Astrocyte of the hippocampus (primary cell): ENCODE measurements at regions not wholly inside any gene's neighbourhood (a gene's known extent, or its start where the extent isn't known, plus 50 kb on each side); places are given as distances from the start of the nearest gene placed in this dataset.

Source experiments
- DNase-seq: peaks from one replicate; pipeline ENCODE4 v3.0.0; 2011; ENCODE audit warnings: low read depth, low spot score

- DNase-seq: no peak
These were observed 123.2 kb upstream of the GOLGA8J start for GRCh38 chr15:29959384-29960137.

- peak; percentile 31 for DNase-seq
These were observed 130.0 kb upstream of the TJP1 start for GRCh38 chr15:29952225-29952624.

DNA sequence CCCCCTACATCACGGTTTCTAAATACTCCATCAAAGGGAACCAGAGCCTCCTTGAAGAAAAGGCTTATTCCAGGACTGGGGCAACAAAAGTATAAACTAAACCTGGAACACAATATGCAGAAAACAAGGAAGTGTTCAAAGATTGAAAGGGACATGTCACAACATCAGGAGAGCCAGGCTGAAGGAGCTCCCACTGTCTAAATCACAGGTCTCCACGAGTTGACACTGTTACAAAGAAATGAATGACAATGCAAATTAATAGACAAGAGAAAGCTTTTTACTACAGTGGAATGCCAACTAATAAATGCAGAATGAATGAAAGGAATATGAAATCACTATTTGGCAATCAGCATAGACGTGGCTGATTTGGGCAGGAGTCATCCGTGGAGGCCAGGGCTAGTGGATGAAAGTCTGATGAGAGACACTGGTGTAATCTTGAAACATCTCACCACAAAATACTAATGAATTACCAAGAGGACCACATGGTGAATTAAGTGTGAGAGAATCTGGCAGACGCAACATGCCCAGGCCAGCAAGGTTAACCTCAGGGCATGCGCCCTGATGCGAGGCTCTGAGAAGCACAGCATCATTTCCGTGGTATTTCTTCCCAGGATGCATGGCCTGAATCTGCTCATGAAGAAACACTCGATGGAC is 123.8 kb upstream of the TJP1 start:
- peak; percentile 28 for DNase-seq

DNA sequence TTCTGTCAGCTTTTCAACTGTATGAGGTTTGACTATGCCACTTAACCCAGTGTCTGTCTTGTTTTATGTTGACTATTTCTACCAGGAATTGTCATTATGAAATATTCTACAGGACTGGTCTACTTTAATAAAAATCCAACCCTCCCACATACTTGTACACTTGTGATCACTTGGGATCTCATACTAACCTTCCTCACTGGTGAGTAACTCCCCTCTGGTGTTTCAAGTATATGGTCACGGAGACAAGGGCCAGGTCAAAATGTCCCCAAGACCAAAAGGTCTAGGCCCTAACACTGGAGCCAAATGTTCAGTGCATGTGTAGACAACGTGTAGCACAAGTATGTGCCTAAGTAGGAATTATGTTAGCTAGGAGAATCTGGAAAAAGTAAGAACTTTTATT is 122.7 kb upstream of the TJP1 start:
- no peak for DNase-seq

DNA sequence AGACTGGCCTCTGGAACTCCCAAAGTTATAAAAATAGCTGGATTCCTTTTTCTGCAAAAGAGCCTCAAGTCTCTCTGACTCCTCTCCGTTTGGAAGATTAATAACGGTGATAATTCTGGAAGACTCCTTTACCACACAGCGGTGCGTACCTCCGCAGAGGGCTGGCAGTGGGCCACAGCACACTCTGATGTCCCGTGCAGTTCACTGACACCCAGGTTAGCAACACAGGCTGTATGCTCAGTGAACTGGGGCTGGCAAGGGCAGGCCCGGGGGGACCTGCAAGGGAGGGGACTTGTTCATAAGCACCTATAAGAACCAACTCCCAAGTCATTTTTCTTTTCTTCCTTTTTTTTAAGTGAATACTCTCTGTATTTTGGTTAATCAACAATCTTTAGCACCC is 120.3 kb upstream of the TJP1 start:
- no peak for DNase-seq

DNA sequence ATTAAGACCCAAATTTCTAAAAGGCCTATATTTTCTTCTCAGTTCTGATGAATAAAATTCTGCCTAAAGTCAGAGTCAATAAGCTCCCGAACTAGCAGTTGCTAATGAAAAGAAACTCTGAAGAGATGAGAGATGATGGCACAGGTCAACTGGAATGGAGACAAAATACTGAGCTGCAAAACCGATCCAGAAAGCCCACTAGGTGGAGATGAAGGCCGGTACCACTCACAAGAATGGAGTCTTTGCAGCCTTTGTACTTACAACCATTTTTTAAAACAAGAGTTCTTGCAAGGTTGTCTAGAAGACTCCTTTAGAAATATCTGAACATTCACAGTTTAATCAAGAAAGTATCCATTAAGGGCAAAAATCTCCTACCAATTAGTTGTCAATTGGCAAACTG is 119.9 kb upstream of the TJP1 start:
- DNase-seq: no peak

- DNase-seq: peak; percentile 40
These were observed 117.1 kb upstream of the TJP1 start for GRCh38 chr15:29939404-29939803.

- DNase-seq: no peak
These were observed 116.4 kb upstream of the TJP1 start for GRCh38 chr15:29938361-29939335.

- no peak for DNase-seq
These were observed 115.7 kb upstream of the TJP1 start for GRCh38 chr15:29937956-29938355.

DNA sequence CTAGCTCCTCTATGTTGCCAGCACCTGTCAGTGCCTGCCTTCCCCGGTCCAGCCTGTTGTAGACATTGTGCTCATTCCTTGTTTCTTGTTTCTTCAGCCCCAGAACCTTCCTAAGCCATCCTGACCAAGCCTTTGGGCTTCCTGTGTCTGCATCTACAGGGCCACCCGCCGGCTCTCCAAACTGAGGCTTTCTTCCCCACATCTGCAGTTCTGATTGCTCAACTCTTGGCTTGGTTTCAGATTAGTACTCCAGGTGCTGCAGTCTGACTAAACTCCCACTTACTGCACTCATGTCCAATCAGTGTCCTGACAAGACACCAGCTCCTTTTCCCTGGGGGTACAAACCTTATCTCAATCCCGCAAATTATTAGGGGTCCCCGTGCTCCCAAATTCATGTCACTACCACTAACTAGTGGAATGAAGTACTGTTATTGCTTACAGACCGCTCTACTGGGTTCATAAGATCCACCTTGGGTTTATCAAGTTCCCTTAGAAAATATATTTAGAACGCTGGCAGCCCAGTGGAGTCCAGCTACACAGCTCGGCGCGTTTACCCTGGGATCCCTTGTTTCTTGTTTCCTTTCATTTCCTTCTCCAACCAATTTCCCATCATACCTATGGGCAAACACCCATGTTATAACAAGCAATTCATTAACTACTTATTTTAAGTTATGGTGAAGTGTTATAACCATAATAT is 114.2 kb upstream of the TJP1 start:
- no peak for DNase-seq

DNA sequence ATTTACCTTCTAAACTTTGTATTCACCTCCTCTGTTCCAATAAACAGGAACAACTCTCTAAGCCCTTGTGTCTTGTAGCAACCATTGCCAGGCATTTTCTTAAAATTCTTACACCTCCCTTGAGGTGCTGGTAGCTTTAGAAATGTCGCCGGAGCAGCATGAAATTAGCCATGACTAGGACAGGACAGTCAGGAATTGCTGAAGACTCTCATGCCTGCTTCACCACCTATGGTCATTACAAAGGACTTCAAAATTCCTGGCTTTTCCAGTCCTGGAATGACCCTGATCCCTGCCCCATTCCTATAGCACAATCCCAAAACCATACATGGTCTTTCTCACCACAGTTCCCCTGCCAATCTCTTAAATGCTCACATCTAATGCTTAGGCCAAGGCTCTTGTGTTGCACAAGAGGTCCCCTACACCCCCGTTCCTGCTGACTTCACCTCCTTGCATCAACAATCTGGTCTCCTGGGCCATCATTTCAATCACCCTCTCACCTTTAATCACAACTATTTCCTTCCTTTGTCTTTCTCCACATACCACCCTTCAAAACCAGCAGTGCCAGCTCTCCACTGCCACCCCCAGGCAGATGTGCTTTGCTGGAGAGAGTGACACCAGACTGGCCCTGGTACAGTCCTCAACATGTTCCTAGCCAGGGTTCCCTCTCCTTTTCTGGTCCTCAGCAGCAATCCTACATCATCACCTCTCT is 113.2 kb upstream of the TJP1 start:
- no peak for DNase-seq

DNA sequence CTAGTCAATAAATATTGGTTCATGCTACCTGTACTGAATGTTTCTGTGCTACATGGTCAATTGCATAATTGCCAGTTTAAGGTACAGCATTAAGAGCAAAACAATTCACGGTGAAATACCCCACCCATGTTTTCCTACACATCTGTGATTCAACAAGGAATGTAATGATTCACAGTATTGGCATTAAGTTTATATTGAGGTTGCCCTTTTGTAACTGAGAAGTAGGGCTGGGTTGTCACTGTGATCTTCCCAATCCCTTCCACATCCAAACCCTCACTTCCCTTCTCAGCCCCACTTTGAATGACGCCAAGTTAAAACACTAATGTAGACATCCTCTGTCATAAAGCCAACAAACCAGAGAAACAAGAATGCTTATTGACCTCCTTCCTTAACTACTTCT is 112.0 kb upstream of the TJP1 start:
- DNase-seq: peak; percentile 46

GRCh38 chr15:29933042-29933803 is 111.0 kb upstream of the TJP1 start:
- DNase-seq: no peak

GRCh38 chr15:29926083-29926388 is 103.8 kb upstream of the TJP1 start:
- DNase-seq: no peak

DNA sequence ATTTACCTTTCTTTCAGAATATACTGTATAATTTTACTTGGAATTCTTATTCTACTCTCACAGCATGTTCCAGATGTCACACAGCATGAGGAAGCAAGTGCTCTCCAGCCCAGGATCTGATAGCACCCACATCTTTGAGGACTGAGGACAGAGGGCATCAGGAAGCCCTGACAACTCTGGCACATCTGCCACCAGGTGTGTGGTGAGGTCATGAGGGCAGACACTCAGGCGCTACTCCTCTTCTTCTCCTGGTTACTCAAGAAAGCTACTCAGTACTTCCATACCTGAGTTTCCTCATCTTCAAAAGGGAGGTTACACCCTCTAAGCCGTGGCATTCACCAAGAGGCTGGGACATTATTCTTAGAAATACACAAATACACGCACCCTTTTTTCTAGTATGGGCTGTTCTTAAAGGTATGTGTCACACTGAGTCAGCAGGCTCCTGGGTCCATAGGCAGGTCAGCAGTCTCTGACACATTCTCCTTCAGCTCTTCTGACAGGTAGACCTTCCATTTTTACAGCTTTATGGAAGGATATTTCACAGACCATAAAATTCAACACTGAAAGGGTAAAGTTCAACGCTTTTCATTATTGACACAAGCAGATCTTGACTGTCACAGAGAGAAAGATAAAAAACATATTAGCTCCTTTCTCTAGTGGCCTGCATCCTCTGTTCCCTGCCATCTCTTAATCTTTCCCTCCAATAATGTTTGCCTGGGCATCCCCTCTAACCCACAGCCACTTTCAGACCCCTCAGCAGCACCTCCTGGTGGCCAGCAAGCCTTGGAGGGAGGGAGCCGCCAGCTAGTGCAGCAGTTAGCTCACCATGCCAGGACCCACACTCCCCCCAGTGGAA is 103.2 kb upstream of the TJP1 start:
- DNase-seq: peak; percentile 86

GRCh38 chr15:29924750-29925149 is 102.5 kb upstream of the TJP1 start:
- peak; percentile 90 for DNase-seq

- no peak for DNase-seq
These were observed 99.9 kb upstream of the TJP1 start for GRCh38 chr15:29922191-29922590.

DNA sequence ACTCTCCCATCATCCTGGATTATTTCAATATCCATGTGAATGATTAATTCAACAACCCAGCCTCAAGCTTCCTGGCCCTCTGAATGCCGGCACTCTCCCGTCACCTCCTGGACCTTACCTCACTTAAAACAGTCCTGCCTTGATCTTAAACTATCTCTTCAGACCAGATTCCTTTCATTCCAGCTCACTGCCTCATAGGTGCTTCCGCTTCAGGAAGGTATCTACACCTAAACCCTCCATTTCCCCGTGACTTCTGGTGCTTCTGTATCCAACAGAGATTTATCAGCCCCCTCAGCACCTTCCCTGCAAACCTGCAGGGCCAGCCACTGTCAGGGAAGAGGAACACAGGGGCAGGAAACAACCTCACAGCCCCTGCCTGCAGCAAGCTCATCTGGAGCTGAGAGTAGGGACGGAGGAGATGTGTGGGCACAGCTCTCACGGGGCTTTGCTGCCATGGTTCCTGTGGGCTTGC is 98.9 kb upstream of the TJP1 start:
- DNase-seq: peak; percentile 13

DNA sequence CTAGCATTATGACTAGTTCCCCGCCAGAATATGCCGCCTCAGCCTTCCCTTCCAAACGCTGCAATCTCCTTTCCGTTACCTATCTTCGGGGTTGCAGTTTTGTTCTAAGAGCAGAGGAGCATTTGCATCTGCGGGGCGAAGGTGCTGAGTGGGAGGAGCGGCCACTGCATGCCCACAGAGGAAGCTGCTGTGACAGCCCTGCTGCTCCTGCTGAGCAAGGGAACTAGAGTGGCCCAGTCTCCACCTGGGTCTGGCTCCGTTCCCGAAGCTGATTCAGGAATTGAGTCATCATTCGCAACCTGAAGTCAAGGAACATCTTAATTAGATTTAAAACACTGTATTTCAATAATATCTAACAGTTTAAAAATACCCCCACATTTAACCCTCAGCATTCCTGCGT is 98.2 kb upstream of the TJP1 start:
- DNase-seq: peak; percentile 59
